Fibroblast of pulmonary artery (primary cell): ENCODE measurements at regions not wholly inside any gene's neighbourhood (a gene's known extent, or its start where the extent isn't known, plus 50 kb on each side); places are given as distances from the start of the nearest gene placed in this dataset.

Source experiments
- DNase-seq: peaks from one replicate; pipeline ENCODE4 v3.0.0-alpha.2; 2010; ENCODE audit warnings: low read depth
- H3K4me3 ChIP-seq: replicated peaks from 2 replicates; pipeline ENCODE4 v1.5.1; 2011; ENCODE audit warnings: low read depth, mild to moderate bottlenecking, control low read depth, low read length, moderate library complexity
- CTCF ChIP-seq: IDR thresholded peaks from 2 replicates; pipeline ENCODE4 v1.5.1; 2011; ENCODE audit warnings: mild to moderate bottlenecking, control low read depth, low read length, inconsistent platforms; ENCODE audit errors: missing control alignments

- no peak for DNase-seq
- H3K4me3 ChIP-seq: no peak overlapping the region
- no peak for TF ChIP-seq CTCF
Observed at GRCh38 chr3:194249323-194250097, 101.6 kb downstream of the CPN2 start.

- peak; percentile 70 for DNase-seq
- no peak overlapping the region for H3K4me3 ChIP-seq
- TF ChIP-seq CTCF: no peak
Observed at GRCh38 chr3:194250098-194251002, 100.8 kb downstream of the CPN2 start.

DNA sequence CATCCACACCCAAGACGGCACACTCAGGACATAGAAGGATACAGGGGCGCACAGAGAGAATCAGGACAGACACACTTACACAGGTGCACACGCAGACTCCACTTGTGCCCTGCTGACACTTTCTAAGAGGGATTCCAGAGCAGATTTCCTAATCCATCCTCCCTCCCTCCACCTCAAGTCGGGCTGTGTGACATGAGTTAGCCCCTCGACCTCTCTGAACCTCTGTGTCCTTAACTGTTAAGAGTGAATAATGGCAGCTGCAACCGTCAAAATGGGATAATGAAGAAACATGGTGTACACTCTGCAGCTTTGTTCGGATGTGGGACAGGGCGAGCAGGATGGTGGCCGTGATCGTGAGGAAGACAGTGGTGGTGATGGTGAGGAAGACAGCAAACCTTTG lies 100.1 kb downstream of the CPN2 start:
- no peak overlapping the region for H3K4me3 ChIP-seq
- DNase-seq: no peak
- TF ChIP-seq CTCF: no peak

DNA sequence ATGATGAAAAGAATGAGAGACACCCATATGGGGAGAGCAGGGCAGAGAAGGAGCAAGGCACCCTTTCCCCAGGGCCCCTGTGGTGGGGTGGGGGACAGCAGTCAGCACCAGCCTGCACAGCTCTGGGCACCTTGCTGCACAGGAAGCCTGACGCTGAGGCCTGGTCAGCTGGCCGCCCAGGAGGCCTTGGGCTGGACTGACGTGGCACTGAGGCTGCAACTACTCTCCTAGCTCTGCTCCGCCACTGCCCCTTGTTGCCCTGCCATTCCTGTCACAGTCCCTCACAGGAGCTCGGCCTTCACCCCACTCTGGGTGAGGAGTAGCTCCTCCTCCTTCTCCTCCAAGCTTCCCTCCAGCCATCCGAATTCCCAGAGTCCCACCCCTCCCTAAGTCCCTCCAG lies 99.7 kb downstream of the CPN2 start:
- no peak for DNase-seq
- TF ChIP-seq CTCF: no peak

DNA sequence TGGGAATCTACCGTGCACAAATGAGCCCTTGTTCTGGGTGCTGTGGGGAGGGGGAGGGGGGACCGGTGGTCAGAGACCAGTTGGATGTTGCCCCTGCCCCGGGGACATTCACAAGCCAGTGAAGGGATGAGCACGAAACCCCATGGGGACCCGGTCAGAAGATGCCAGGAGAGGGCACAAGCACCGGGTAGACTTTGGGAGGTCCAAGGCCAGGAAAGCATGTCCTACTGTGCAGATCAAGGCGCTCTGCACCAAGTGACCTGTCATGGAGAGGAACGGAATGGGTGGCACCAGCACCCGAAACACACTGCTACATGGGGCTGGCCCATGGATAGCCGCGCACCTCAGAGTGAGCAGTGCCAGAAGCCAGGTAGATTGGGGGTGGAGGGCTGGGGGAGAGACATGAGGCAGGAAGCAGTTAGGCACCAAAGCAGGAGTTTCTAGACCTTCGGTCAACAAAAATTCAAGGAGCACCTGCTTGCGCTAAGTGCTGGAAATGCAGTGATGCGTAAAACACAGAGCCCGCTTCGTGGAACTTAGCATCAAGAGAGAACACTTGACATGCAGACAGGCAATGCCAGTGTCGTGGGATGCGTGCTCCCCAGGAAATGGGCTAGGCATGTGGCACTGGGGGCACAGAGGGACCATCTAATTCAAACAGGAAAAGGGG lies 99.1 kb downstream of the CPN2 start:
- no peak overlapping the region for H3K4me3 ChIP-seq
- no peak for DNase-seq
- TF ChIP-seq CTCF: no peak

More for the DNA sequence above, 99.7 kb downstream of the CPN2 start:
- H3K4me3 ChIP-seq: no peak overlapping the region

GRCh38 chr3:194253270-194253669 lies 97.9 kb downstream of the CPN2 start:
- TF ChIP-seq CTCF: no peak

More at GRCh38 chr3:194253270-194253669, 97.9 kb downstream of the CPN2 start:
- no peak for DNase-seq
- no peak overlapping the region for H3K4me3 ChIP-seq
